Spleen (tissue), 11 donors: ENCODE measurements at regions not wholly inside any gene's neighbourhood (a gene's known extent, or its start where the extent isn't known, plus 50 kb on each side); places are given as distances from the start of the nearest gene placed in this dataset.

Source experiments
- DNase-seq: peaks from one replicate; pipeline ENCODE4 v3.0.0-alpha.2; 2020
- H3K27ac ChIP-seq, 8 donors: fragments of 200-600 bp; sonication (generic) in 7 of 8; 1 replicate in 4 of 8; 2 replicates in 4 of 8; pipeline versions ENCODE4 v1.5.0 to v1.8.0; 2016 to 2021; ENCODE audit warnings: inconsistent platforms in 4 of 8, mild to moderate bottlenecking in 4 of 8, moderate library complexity in 1 of 8
- H3K27me3 ChIP-seq, 7 donors: fragments of 200-600 bp; sonication (generic) in 6 of 7; replicated peaks in 1 of 7; 1 replicate in 4 of 7; 2 replicates in 3 of 7; pipeline versions ENCODE4 v1.5.0 to v1.8.0; 2016 to 2021; ENCODE audit warnings: inconsistent platforms in 3 of 7, mild to moderate bottlenecking in 1 of 7
- H3K36me3 ChIP-seq, 6 donors: fragments of 200-600 bp; sonication (generic) in 5 of 6; 1 replicate in 4 of 6; 2 replicates in 2 of 6; pipeline versions ENCODE4 v1.5.0 to v1.8.0; 2016 to 2021; ENCODE audit warnings: inconsistent platforms in 2 of 6
- H3K4me1 ChIP-seq, 6 donors: fragments of 200-600 bp; sonication (generic) in 5 of 6; 1 replicate in 3 of 6; 2 replicates in 3 of 6; pipeline versions ENCODE4 v1.5.0 to v1.8.0; 2016 to 2021; ENCODE audit warnings: inconsistent platforms in 3 of 6
- H3K4me3 ChIP-seq, 8 donors: fragments of 200-600 bp; sonication (generic) in 7 of 8; 1 replicate in 4 of 8; 2 replicates in 4 of 8; pipeline versions ENCODE4 v1.5.0 to v1.8.0; 2016 to 2021; ENCODE audit warnings: inconsistent platforms in 4 of 8, mild to moderate bottlenecking in 4 of 8, moderate library complexity in 2 of 8
- H3K9me3 ChIP-seq, 8 donors: fragments of 200-600 bp; sonication (generic) in 7 of 8; 1 replicate in 4 of 8; 2 replicates in 4 of 8; pipeline versions ENCODE4 v1.5.0 to v1.8.0; 2016 to 2021; ENCODE audit warnings: inconsistent platforms in 4 of 8
- CTCF ChIP-seq, 11 experiments: fragments of 200-600 bp in 7 of 11; fragments of 450-650 bp in 4 of 11; sonication (generic) in 4 of 11; IDR thresholded peaks in 8 of 11; conservative IDR thresholded peaks in 3 of 11; 1 replicate in 7 of 11; 2 replicates in 4 of 11; pipeline versions ENCODE4 v1.4.0 to v1.8.0; 2016 to 2021; ENCODE audit warnings: antibody characterized with exemption in 11 of 11, inconsistent platforms in 4 of 11, mild to moderate bottlenecking in 1 of 11
- POLR2A ChIP-seq, 3 donors: fragments of 450-650 bp; IDR thresholded peaks; one replicate each; pipeline ENCODE4 v1.5.1; 2017; ENCODE audit warnings: antibody characterized with exemption in 3 of 3, mild to moderate bottlenecking in 1 of 3
- POLR2AphosphoS5 ChIP-seq, 3 donors: sonication (generic); formaldehyde crosslinking; IDR thresholded peaks; one replicate each; pipeline ENCODE4 v1.5.1; 2017; ENCODE audit warnings: antibody characterized with exemption in 3 of 3
- WGBS, 5 donors: extraction: QIAGEN DNeasy Blood & Tissue Kit in 3 of 5; methylation state at CpG; one replicate each; pipeline versions ENCODE4 v1.1.5 to v1.1.7; 2013 to 2018; 5-methylcytosine and 5-hydroxymethylcytosine counted together
- intact Hi-C: fragments of 100-400 bp; cut with DNase I; formaldehyde crosslinking; loops from one replicate; pipeline ENCODE4 v1.15.0; 2023; ENCODE audit warnings: low total_unique reads
- donor health status: healthy with polysubstance abuse.
- donor health status: DM: no; HTN: no; CAD: no; lungs with moderate emphysema.
- donor health status: DM: no; HTN: no; CAD: no.
- donor health status: Bipolar disorder and iron deficiency.
- donor health status: healthy.
- donor health status: DM: no; HTN: no; CAD: no.
- donor health status: DM: yes; HTN: yes; CAD: no.

GRCh38 chr10:24147321-24147720 lies 61.6 kb upstream of the KIAA1217 start:
- WGBS, 5 donors, result 71 to 87% (median 77%) methylated on average over 6 of the region's 6 CpGs
- TF ChIP-seq POLR2A (IDR thresholded peaks at IDR 0.05) (no peak), POLR2AphosphoS5 (IDR thresholded peaks at IDR 0.05) (no peak), CTCF (IDR thresholded peaks at IDR 0.05 in 8 of 11, conservative IDR thresholded peaks at IDR 0.05 in 3 of 11) (no peak)
- H3K9me3 ChIP-seq, result no peaks in the 10 kb centered on the region
- intact Hi-C loops, result no loop called here
- H3K27me3 ChIP-seq, result no peaks in the 10 kb centered on the region
- H3K4me3 ChIP-seq, result no peak overlapping the region
- H3K4me1 ChIP-seq, result no peaks in the 10 kb centered on the region
- H3K27ac ChIP-seq, result no peak overlapping the region
- no peaks in the 10 kb centered on the region for H3K36me3 ChIP-seq
- DNase-seq, result no peak

- H3K9me3 ChIP-seq, result no peaks in the 10 kb centered on the region
- H3K27me3 ChIP-seq, result no peaks in the 10 kb centered on the region
- TF ChIP-seq POLR2A (IDR thresholded peaks at IDR 0.05), result no peak
- no peak for TF ChIP-seq POLR2AphosphoS5 (IDR thresholded peaks at IDR 0.05)
- TF ChIP-seq CTCF (IDR thresholded peaks at IDR 0.05 in 8 of 11, conservative IDR thresholded peaks at IDR 0.05 in 3 of 11), result no peak
- H3K4me1 ChIP-seq, result no peaks in the 10 kb centered on the region
- no peak for DNase-seq
- H3K27ac ChIP-seq, result no peak overlapping the region
- no peak overlapping the region for H3K4me3 ChIP-seq
- intact Hi-C loops, result no loop called here
- H3K36me3 ChIP-seq, result no peaks in the 10 kb centered on the region
- WGBS, 5 donors, result 88 to 96% (median 94%) methylated on average over 2 of the region's 2 CpGs
These were observed 59.3 kb upstream of the KIAA1217 start for GRCh38 chr10:24149640-24150039.

GRCh38 chr10:24150853-24151252 lies 58.1 kb upstream of the KIAA1217 start:
- Histone ChIP-seq H3K27me3 (no peaks in the 10 kb centered on the region), H3K9me3 (peaks cover 0 to 1% (median 0%) of the 10 kb centered on the region in 8 donors), H3K4me3 (no peak overlapping the region), H3K4me1 (no peaks in the 10 kb centered on the region), H3K36me3 (no peaks in the 10 kb centered on the region), H3K27ac (no peak overlapping the region)
- WGBS, 5 donors, result 84 to 95% (median 90%) methylated on average over 3 of the region's 3 CpGs
- no peak for DNase-seq
- intact Hi-C loops, result no loop called here
- TF ChIP-seq POLR2AphosphoS5 (IDR thresholded peaks at IDR 0.05) (no peak), CTCF (IDR thresholded peaks at IDR 0.05 in 8 of 11, conservative IDR thresholded peaks at IDR 0.05 in 3 of 11) (no peak), POLR2A (IDR thresholded peaks at IDR 0.05) (no peak)

GRCh38 chr10:24152270-24152669 lies 56.7 kb upstream of the KIAA1217 start:
- intact Hi-C loops, result no loop called here
- Histone ChIP-seq H3K9me3 (peaks cover 0 to 14% (median 9%) of the 10 kb centered on the region in 8 donors), H3K27me3 (no peaks in the 10 kb centered on the region), H3K4me1 (no peaks in the 10 kb centered on the region), H3K4me3 (no peak overlapping the region), H3K36me3 (no peaks in the 10 kb centered on the region), H3K27ac (no peak overlapping the region)
- TF ChIP-seq POLR2A (IDR thresholded peaks at IDR 0.05), result no peak
- no peak for TF ChIP-seq POLR2AphosphoS5 (IDR thresholded peaks at IDR 0.05)
- TF ChIP-seq CTCF (IDR thresholded peaks at IDR 0.05 in 8 of 11, conservative IDR thresholded peaks at IDR 0.05 in 3 of 11), result no peak
- 42 to 70% (median 56%) methylated on average over 2 of the region's 2 CpGs for WGBS, 5 donors
- no peak for DNase-seq
